ENCODE measurements at regions not wholly inside any gene's neighbourhood (a gene's known extent, or its start where the extent isn't known, plus 50 kb on each side); places are given as distances from the start of the nearest gene placed in this dataset.

DNA sequence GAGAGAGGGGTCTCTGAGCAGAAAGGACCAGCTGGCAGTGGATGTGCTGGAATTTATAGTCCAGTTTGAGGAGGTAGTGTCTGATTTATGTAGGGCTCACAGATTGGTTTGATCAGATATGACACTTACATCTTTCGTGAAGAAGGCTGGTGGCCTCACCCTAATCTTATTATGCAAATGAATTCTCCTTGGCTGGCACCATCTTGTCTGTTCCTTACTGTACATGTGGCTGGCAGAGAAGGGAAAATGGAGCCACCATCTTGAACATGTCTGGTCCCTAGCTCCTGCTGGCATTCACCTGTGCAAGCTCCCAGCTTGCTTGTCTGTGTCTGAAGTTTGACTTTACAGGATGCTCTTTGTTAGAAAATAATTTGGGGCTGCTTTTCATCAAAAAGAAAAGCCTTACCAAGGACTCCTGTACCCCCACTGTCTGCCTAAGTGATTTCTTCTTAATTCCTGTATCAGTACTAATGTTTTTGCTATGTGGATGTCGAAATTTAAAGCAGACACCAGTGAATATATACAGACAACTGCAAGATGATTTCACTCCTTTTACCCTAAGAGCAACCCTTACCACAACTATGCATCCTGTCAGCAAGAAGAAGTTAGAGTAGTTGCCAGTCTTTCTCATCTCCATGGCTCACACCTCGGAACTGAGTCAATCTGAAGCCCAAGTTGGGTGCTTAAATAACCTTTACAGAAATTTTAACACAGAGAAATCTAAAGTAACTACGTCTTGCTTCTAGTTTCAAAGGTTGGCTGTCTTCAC is 322.0 kb upstream of the SEMA3D start:
- no peak for DNase-seq

DNA sequence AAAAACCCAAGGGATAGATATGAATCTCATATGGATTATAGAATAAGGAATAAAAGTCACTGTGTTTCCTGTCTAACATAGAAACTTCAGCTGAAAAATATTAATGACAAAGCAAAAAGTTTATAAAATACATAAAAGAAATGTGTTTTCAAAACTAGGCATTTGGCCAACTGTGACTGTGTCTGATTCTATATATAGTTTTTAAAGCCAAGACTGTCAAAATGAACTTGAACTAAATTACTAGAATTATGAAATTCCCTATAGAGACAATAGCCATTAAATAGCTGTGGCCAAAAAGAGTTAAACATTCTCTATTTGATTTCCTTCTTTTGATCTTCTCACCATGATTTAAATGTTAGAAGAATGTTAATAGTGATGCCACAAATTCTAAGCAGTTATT is 311.2 kb upstream of the SEMA3D start:
- DNase-seq = peak; percentile 70 to 77

DNA sequence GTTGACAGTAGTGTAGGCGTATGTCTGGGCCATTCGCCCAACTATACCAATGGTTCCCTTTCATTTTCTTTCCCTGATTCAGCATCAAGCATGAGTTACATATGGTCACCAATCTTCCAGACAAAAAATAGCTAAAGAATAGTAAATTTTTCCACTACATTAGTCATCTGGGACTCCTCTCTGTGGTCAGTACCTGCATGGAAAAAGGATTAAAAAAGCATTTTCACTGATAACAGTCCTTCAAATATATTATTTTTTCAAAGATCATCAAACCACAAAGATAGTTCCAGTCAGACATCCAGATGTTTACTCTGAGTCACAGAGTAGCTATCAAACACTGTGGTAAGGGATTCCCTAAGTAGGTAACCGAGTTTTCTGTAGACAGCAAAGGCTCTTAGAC is 302.6 kb upstream of the SEMA3D start:
- DNase-seq = no peak

DNA sequence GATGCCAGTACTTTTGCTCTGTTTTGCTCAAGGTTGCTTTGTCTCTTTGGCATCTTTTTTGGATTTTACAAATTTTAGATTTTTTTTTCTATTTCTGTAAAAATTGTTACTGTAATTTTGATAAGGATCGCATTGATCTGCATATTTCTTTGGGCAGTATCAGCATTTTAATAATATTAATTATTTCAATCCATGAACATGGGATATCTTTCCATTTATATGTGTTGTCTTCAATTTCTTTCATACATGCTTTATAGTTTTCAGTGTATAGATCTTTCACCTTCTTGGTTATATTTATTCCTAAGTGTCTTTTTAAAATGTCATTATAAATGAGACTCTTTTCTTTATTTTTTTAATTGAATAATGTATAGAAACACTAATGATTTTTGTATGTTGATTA is 301.6 kb upstream of the SEMA3D start:
- no peak for DNase-seq

DNA sequence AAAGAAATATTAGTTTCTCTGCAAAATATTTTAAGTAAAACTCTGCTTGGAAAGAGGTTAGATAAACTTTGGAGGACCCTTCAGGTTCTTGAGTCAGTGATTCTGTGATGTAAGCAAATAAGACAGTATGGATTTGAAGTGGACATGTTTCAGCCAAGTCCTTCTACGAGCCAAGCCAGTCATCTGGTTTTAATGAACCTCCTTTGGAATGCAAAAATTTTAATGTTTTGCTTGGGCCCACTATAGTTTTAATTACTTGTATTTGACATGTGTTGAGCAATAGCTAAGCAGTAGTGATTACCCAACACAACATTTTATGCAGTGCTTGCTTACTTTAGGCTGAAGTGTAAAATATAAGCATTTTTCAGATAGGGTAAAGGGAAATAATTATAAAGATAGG is 296.3 kb upstream of the SEMA3D start:
- peak; percentile 76 to 86 for DNase-seq

GRCh38 chr7:85480666-85481065 is 293.8 kb upstream of the SEMA3D start:
- no peak for DNase-seq

- DNase-seq = no peak
These were observed 293.2 kb upstream of the SEMA3D start for GRCh38 chr7:85479918-85480643.

- DNase-seq = no peak
These were observed 291.7 kb upstream of the SEMA3D start for GRCh38 chr7:85478530-85478929.

GRCh38 chr7:85475476-85475875 is 288.6 kb upstream of the SEMA3D start:
- no peak for DNase-seq

- DNase-seq = no peak
These were observed 288.2 kb upstream of the SEMA3D start for GRCh38 chr7:85475071-85475470.

GRCh38 chr7:85474234-85474633 is 287.4 kb upstream of the SEMA3D start:
- no peak for DNase-seq

DNA sequence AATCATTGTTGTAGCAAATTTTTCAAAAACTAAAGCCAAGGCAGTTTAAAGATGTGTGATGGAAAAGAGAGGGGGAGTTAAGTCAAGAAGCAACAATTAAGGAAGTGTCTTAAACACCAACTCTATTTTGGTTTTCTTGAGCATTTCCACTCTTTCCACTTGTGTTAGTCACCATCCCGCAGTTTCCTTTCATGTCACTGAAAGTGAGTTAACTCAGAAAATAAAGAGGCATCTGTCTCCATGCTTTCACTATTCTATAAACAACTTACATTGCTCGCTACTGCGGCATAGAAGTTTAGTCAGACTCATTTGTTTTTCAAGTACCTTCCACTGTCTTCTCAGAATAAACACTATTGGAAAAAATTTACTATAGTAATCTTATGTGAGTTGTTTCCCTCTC is 284.9 kb upstream of the SEMA3D start:
- no peak for DNase-seq

GRCh38 chr7:85471307-85471706 is 284.5 kb upstream of the SEMA3D start:
- DNase-seq = no peak

DNA sequence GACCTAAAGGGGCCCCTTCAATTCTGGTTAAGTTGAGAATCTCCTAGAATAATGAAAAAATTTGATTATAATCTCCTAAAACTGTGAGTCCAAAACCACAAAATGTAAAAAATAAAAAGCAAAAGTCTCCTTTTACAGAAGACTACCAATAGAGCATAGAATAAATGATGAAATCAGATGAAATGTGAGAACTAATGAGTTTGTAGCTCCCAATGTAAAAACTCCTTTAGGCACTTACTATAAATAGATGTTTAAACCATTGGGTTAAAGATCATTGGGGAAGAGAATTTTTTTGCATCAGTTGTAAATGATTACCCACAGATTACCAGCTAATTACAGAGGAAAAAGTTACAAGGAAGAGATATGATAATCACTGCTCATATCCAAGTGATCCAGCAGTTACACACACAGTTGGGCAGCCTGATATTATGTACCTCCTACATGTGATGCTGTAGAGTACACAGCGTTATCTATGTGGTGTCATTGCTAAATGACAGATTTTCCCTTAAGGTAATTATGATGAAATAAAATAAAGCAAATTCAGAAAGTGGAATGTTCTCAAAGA is 282.7 kb upstream of the SEMA3D start:
- no peak for DNase-seq

- no peak for DNase-seq
These were observed 277.3 kb upstream of the SEMA3D start for GRCh38 chr7:85464042-85464651.

GRCh38 chr7:85462671-85463070 is 275.8 kb upstream of the SEMA3D start:
- DNase-seq = peak; percentile 68 to 70

DNA sequence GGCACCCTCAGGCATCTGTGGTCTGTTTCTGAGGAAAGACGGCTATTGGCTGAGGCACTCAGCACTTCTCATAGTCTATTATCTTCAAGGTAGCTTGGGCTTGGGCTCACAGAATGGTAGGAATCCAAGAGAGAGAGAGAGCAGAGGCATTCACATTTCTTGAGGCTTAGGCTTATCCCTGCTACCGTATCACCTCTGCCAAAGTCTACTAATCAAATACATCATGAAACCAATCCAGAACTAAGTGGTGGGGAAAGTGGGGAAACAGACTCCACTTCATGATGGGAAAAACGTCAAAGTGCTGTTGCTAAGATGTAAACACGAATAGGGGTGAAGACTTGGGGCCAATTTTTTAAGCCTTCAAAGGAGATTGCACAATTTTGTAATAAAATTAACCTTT is 271.1 kb upstream of the SEMA3D start:
- DNase-seq = no peak

DNA sequence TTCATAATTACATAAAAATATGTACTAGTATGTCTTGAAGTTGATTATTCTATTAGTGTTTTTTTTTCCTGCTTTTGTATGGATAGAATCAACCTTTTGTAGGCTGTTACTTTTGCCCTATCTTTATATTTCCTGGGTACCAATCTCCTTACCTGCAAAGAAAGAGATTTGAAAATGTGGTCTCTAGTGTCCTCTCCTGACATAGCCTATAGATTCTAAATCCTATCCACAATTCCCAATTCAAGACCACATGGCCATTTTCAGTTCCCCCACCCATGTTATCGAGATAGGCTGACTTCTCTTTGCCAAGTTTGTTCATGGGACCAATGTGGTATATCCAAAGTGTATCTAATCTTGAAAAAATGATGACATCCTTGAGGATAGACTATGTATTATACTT is 269.4 kb upstream of the SEMA3D start:
- no peak for DNase-seq

DNA sequence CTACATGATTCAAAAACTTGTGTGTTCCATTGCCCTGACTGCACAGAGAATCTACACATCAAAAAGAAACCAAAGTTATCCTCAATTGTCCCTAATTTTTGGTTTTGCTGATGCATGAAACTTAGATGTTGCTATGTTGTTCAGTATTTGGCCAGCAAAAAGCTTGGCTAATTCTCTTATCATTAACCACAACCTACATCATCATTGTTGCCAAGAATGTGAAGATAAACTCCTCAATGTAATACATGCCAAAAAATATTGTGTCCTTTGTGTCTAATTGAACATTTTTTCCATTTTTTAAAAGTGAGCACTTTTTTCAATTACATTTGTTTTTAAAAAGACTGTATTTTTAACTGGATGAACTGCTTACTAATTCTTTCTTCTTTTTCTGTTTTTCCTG is 268.0 kb upstream of the SEMA3D start:
- DNase-seq = no peak

DNA sequence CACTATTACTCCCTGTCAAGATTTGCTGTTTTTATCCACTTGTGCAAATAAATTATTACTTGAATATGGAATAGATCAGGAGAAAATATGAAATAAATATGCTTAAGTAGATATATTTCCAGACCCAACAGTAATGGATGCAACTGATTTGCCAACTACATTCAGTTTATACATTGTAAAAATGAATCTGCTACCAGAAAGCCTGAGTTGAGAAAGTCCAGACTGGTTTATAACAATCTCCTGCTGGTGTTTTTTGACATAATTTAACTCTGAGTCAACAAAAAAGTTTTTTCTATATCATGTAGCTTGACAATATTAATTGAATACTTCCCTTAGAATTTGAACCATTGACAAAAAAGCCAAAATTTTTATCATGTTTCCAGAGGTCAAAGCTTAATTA is 265.8 kb upstream of the SEMA3D start:
- no peak for DNase-seq

DNA sequence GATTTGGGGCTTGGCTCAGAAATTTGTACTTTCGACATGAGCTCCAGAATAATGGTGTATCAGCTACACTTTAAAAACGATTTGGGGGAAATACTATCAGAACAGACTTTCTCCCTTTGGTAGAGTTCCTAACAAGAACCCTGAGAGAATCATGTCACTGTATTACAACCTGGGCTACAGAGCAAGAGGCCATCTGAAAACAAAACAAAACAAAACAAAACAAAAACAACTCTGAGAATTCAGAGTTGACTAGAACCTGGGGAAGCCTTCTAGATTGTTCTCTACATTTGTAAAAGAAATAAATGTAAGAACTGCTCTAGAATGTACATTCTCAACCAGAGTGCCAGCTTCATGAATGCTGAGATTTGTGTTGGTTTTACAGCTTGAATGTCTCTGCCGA is 262.6 kb upstream of the SEMA3D start:
- DNase-seq = no peak

- no peak for DNase-seq
These were observed 260.1 kb upstream of the SEMA3D start for GRCh38 chr7:85447004-85447403.

- no peak for DNase-seq
These were observed 239.7 kb upstream of the SEMA3D start for GRCh38 chr7:85426487-85426960.
